A549 (cell line): ENCODE measurements at regions not wholly inside any gene's neighbourhood (a gene's known extent, or its start where the extent isn't known, plus 50 kb on each side); places are given as distances from the start of the nearest gene placed in this dataset.

Experiments used
- ATAC-seq, 2 experiments: fragments of 200-7000 bp in 1 of 2; fragments of >200 bp in 1 of 2; cut with Nextera tagmentation in 1 of 2; cut with Tn5 transposase in 1 of 2; 3 replicates each; pipeline versions ENCODE4 v1.8.0 to v1.9.1; 2018 to 2020; ENCODE audit warnings: mild to moderate bottlenecking in 1 of 2, moderate library complexity in 1 of 2
- CTCF ChIA-PET: fragments of 300-600 bp; sonication (Branson Sonifier 250); formaldehyde crosslinking; extraction: SDS; loops from one replicate; lab custom pipeline; 2021; ENCODE audit warnings: antibody characterized with exemption, inconsistent platforms; lab: Yijun Ruan, JAX
- POLR2A ChIA-PET: fragments of 350-600 bp; formaldehyde crosslinking; extraction: SDS; loops from one replicate; lab custom pipeline; 2021; ENCODE audit warnings: antibody characterized with exemption, inconsistent platforms; lab: Yijun Ruan, JAX
- DNase-seq, 2 experiments: peaks; one replicate each; pipeline versions ENCODE4 v3.0.0 to v3.0.0-alpha.2; 2011 to 2016; ENCODE audit warnings: low read depth in 1 of 2, low spot score in 1 of 2
- FAIRE-seq: peaks from 2 replicates; lab custom pipeline; 2011; peaks lifted over from hg19 to GRCh38; lab: Jason Lieb, UNC
- H3K27ac ChIP-seq, 2 experiments: fragments of >200 bp; sonication (Bioruptor Twin); formaldehyde crosslinking; 3 replicates each; pipeline ENCODE4 v1.5.1; 2016 to 2017
- H3K4me1 ChIP-seq: fragments of >200 bp; sonication (Bioruptor Twin); formaldehyde crosslinking; 3 replicates; pipeline ENCODE4 v1.6.1; 2016
- H3K4me2 ChIP-seq: fragments of >200 bp; sonication (Bioruptor Twin); formaldehyde crosslinking; 3 replicates; pipeline ENCODE4 v1.6.1; 2016
- H3K4me3 ChIP-seq: fragments of >200 bp; sonication (Bioruptor Twin); formaldehyde crosslinking; 3 replicates; pipeline ENCODE4 v1.5.1; 2016
- H3K9me3 ChIP-seq: fragments of >200 bp; sonication (Bioruptor Twin); formaldehyde crosslinking; 3 replicates; pipeline ENCODE4 v1.6.1; 2016
- BCL3 ChIP-seq: fragments of >200 bp; sonication (Bioruptor Twin); formaldehyde crosslinking; IDR thresholded peaks from 3 replicates; pipeline ENCODE4 v1.6.1; 2016
- CEBPB ChIP-seq, 2 experiments: fragments of >200 bp in 1 of 2; sonication (Bioruptor Twin) in 1 of 2; formaldehyde crosslinking in 1 of 2; IDR thresholded peaks; 2 replicates each; pipeline ENCODE4 v1.6.1; 2012 to 2016
- CHD2 ChIP-seq: fragments of 150-350 bp; IDR thresholded peaks from 2 replicates; pipeline ENCODE4 v1.6.1; 2014; ENCODE audit warnings: low read length; ENCODE audit not compliant: partially characterized antibody
- CHD4 ChIP-seq: fragments of 200-600 bp; sonication (generic); IDR thresholded peaks from 2 replicates; pipeline ENCODE4 v1.6.1; 2016; ENCODE audit warnings: antibody characterized with exemption, mild to moderate bottlenecking, borderline replicate concordance
- EHF ChIP-seq: fragments of 250-450 bp; sonication (Bioruptor Pico); IDR thresholded peaks from 2 replicates; pipeline ENCODE4 v1.5.0; 2020; ENCODE audit warnings: mild to moderate bottlenecking
- FOSB ChIP-seq: fragments of 250-450 bp; sonication (Bioruptor Pico); IDR thresholded peaks from 2 replicates; pipeline ENCODE4 v1.5.0; 2020; ENCODE audit warnings: mild to moderate bottlenecking, moderate library complexity
- FOSL2 ChIP-seq, 2 experiments: fragments of 450-650 bp in 1 of 2; fragments of >200 bp in 1 of 2; sonication (Bioruptor Twin) in 1 of 2; formaldehyde crosslinking; IDR thresholded peaks; 2 replicates each; pipeline versions ENCODE4 v1.5.0 to v1.6.1; 2016 to 2020; ENCODE audit warnings: mild to moderate bottlenecking in 1 of 2, moderate library complexity in 1 of 2
- HDAC2 ChIP-seq: fragments of 200-600 bp; sonication (generic); IDR thresholded peaks from 2 replicates; pipeline ENCODE4 v1.6.1; 2016
- HOXB13 ChIP-seq: fragments of 250-450 bp; sonication (Bioruptor Pico); IDR thresholded peaks from 2 replicates; pipeline ENCODE4 v1.5.0; 2020; ENCODE audit warnings: low read depth, mild to moderate bottlenecking, moderate library complexity
- KDM5A ChIP-seq: fragments of 200-600 bp; sonication (generic); IDR thresholded peaks from 2 replicates; pipeline ENCODE4 v1.6.1; 2016; ENCODE audit warnings: antibody characterized with exemption, mild to moderate bottlenecking
- MAFK ChIP-seq: fragments of 450-650 bp; IDR thresholded peaks from 2 replicates; pipeline ENCODE4 v1.6.1; 2014; ENCODE audit not compliant: partially characterized antibody
- PHF8 ChIP-seq: fragments of 200-600 bp; sonication (generic); IDR thresholded peaks from 2 replicates; pipeline ENCODE4 v1.6.1; 2016; ENCODE audit warnings: low read depth, mild to moderate bottlenecking, antibody characterized with exemption, moderate library complexity, borderline replicate concordance
- POLR2AphosphoS2 ChIP-seq: conservative IDR thresholded peaks from 2 replicates; pipeline ENCODE4 v1.6.1; 2012; ENCODE audit warnings: low read length, improper control_type of control experiment, inconsistent platforms
- RCOR1 ChIP-seq: fragments of 150-350 bp; IDR thresholded peaks from 2 replicates; pipeline ENCODE4 v1.6.1; 2014; ENCODE audit warnings: antibody characterized with exemption, low read length, low read depth
- REST ChIP-seq: fragments of 200-600 bp; sonication (generic); IDR thresholded peaks from 2 replicates; pipeline ENCODE4 v1.6.1; 2016; ENCODE audit warnings: antibody characterized with exemption, mild to moderate bottlenecking, moderate library complexity
- RNF2 ChIP-seq: fragments of 200-600 bp; sonication (generic); IDR thresholded peaks from 2 replicates; pipeline ENCODE4 v1.6.1; 2016; ENCODE audit warnings: low read depth, mild to moderate bottlenecking, antibody characterized with exemption, moderate library complexity, borderline replicate concordance
- SREBF2 ChIP-seq: fragments of 450-650 bp; IDR thresholded peaks from 2 replicates; pipeline ENCODE4 v1.6.1; 2014; ENCODE audit warnings: mild to moderate bottlenecking, moderate library complexity
- USF2 ChIP-seq: fragments of 450-650 bp; IDR thresholded peaks from 2 replicates; pipeline ENCODE4 v1.6.1; 2014; ENCODE audit warnings: antibody characterized with exemption
- ZC3H11A ChIP-seq: fragments of 450-650 bp; IDR thresholded peaks from 2 replicates; pipeline ENCODE4 v1.6.1; 2014; ENCODE audit warnings: antibody characterized with exemption, mild to moderate bottlenecking
- ZNF302 ChIP-seq: fragments of 250-450 bp; sonication (Bioruptor Pico); IDR thresholded peaks from 2 replicates; pipeline ENCODE4 v1.9.0; 2021; ENCODE audit warnings: inconsistent platforms, mild to moderate bottlenecking, moderate library complexity
- WGBS: methylation state at CpG from one replicate; pipeline ENCODE4 v1.1.6; 2017; ENCODE audit errors: missing lambda C conversion rate; 5-methylcytosine and 5-hydroxymethylcytosine counted together
- TF ChIP-seq, protein P1 (sequence below): fragments of >200 bp; sonication (Bioruptor Twin); formaldehyde crosslinking; IDR thresholded peaks from 2 replicates; pipeline ENCODE4 v1.6.1; 2016

DNA sequence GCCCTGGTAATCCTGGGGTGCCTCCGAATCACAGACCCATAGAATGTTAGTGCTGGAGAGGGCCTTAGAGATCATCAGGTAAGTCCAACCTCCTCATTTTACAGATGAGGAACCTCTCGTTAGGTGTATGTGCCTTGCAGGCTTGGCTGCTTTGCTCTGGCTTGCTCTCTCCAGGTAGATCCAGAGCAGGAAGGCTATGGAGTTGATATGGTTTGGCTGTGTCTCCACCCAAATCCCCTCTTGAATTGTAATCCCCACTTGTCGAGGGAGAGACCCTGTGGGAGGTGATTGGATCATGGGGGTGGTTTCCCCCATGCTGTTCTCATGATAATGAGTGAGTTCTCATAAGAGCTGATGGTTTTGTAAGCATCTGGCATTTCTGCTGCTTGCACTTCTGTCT, 186.0 kb upstream of the PLXNA2 start:
- TF ChIP-seq ZNF302 (CRISPR knock-in tag) (no peak), PHF8 (no peak), RNF2 (no peak), CHD2 (no peak), BCL3 (no peak), REST (no peak), MAFK (no peak), CHD4 (no peak), POLR2AphosphoS2 (no peak), FOSL2 (IDR thresholded peaks at IDR 0.05) (no peak), FOSL2 (CRISPR knock-in tag; IDR thresholded peaks at IDR 0.05) (no peak), KDM5A (no peak), HDAC2 (no peak), ZC3H11A (no peak), SREBF2 (no peak), EHF (no peak)
- H3K4me2 ChIP-seq, result no peak overlapping the region
- H3K4me1 ChIP-seq, result no peaks in the 10 kb centered on the region
- ATAC-seq (no peak), DNase-seq (no peak), FAIRE-seq (no peak)
- H3K27ac ChIP-seq, result no peak overlapping the region
- 13% methylated on average over 3 of the region's 3 CpGs for WGBS
- ChIA-PET POLR2A (no interaction called here), CTCF (no interaction called here)
- H3K4me3 ChIP-seq, result no peak overlapping the region
- no peaks in the 10 kb centered on the region for H3K9me3 ChIP-seq

- no peaks in the 10 kb centered on the region for H3K9me3 ChIP-seq
- no peaks in the 10 kb centered on the region for H3K4me1 ChIP-seq
- ChIA-PET CTCF (interaction anchor here (0.8 to 1.6 kb wide), 3 partner anchors 15 to 1003 kb away, joined by 3 to 4 read pairs (median 3); no protein-coding TSS in a partner anchor), POLR2A (no interaction called here)
- no peak for FAIRE-seq
- 6% methylated on average over 3 of the region's 3 CpGs for WGBS
- no peak overlapping the region for H3K27ac ChIP-seq
- ATAC-seq, result no peak
- no peak overlapping the region for H3K4me2 ChIP-seq
- H3K4me3 ChIP-seq, result no peak overlapping the region
- TF ChIP-seq CHD4 (no peak), HDAC2 (no peak), USF2 (no peak), CEBPB (IDR thresholded peaks at IDR 0.05) (no peak), HOXB13 (CRISPR knock-in tag) (no peak), MAFK (no peak), CHD2 (no peak), FOSB (CRISPR knock-in tag) (no peak), RCOR1 (no peak), KDM5A (no peak)
- TF ChIP-seq, protein P1, sequence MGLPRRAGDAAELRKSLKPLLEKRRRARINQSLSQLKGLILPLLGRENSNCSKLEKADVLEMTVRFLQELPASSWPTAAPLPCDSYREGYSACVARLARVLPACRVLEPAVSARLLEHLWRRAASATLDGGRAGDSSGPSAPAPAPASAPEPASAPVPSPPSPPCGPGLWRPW, result no peak
- peak in 1 of 2 experiments; percentile 13 for DNase-seq
Observed at GRCh38 chr1:208431721-208432120, 187.5 kb upstream of the PLXNA2 start.
